OCI-LY7 (cell line): ENCODE measurements at regions not wholly inside any gene's neighbourhood (a gene's known extent, or its start where the extent isn't known, plus 50 kb on each side); places are given as distances from the start of the nearest gene placed in this dataset.

Source experiments
- BruUV-seq: library from RNA; stranded (reverse); fragments of 400-500 nt; replicated peaks from 2 replicates; lab custom pipeline; 2021; lab: Mats Ljungman, UMichigan
- CTCF ChIA-PET: fragments of 300-600 bp; sonication (Branson Sonifier 250); formaldehyde crosslinking; loops from one replicate; lab custom pipeline; 2022; ENCODE audit warnings: antibody characterized with exemption; ENCODE audit not compliant: unreplicated experiment; lab: Charles Lee
- POLR2A ChIA-PET: fragments of 300-600 bp; sonication (Branson Sonifier 250); formaldehyde crosslinking; loops from one replicate; lab custom pipeline; 2022; ENCODE audit warnings: antibody characterized with exemption; lab: Charles Lee
- DNase-seq: peaks from one replicate; pipeline ENCODE4 v3.0.0-alpha.2; 2015; ENCODE audit warnings: low spot score
- H2AFZ ChIP-seq: fragments of 200-600 bp; sonication (generic), shearing (Covaris generic); 2 replicates; pipeline ENCODE4 v1.6.1; 2014; ENCODE audit warnings: mild to moderate bottlenecking, antibody characterized with exemption, low read length, moderate library complexity
- H3K27ac ChIP-seq: fragments of 200-600 bp; sonication (generic); 2 replicates; pipeline ENCODE4 v1.5.1; 2014; ENCODE audit warnings: mixed run types, low read depth, mild to moderate bottlenecking, moderate library complexity, low read length, inconsistent platforms; ENCODE audit not compliant: poor library complexity, severe bottlenecking
- H3K36me3 ChIP-seq: fragments of 200-600 bp; sonication (generic); 2 replicates; pipeline ENCODE4 v1.6.1; 2014; ENCODE audit warnings: mild to moderate bottlenecking, antibody characterized with exemption, low read length, moderate library complexity, mixed read lengths; ENCODE audit not compliant: insufficient read depth
- H3K4me1 ChIP-seq: fragments of 200-600 bp; sonication (generic); 2 replicates; pipeline ENCODE4 v1.5.1; 2014; ENCODE audit warnings: mild to moderate bottlenecking, low read length; ENCODE audit not compliant: insufficient read depth, poor library complexity, severe bottlenecking
- H3K4me2 ChIP-seq: fragments of 200-600 bp; sonication (generic); 2 replicates; pipeline ENCODE4 v1.6.1; 2014; ENCODE audit warnings: mild to moderate bottlenecking, low read length
- H3K4me3 ChIP-seq: fragments of 200-600 bp; sonication (generic); 2 replicates; pipeline ENCODE4 v1.5.1; 2014; ENCODE audit warnings: mild to moderate bottlenecking, low read depth, low read length; ENCODE audit not compliant: poor library complexity, severe bottlenecking
- H3K79me2 ChIP-seq: fragments of 200-600 bp; sonication (generic); 2 replicates; pipeline ENCODE4 v1.6.1; 2016; ENCODE audit warnings: low read depth, mild to moderate bottlenecking, low read length, moderate library complexity, mixed read lengths; ENCODE audit not compliant: insufficient read depth
- H3K9me2 ChIP-seq: fragments of 200-600 bp; sonication (generic); 2 replicates; pipeline ENCODE4 v1.6.1; 2016; ENCODE audit warnings: mild to moderate bottlenecking, low read length, mixed read lengths; ENCODE audit not compliant: insufficient read depth
- H3K9me3 ChIP-seq: fragments of 200-600 bp; sonication (generic); 2 replicates; pipeline ENCODE4 v1.6.1; 2014; ENCODE audit warnings: mild to moderate bottlenecking, mixed run types, low read length, mixed read lengths
- H4K20me1 ChIP-seq: fragments of 200-600 bp; sonication (generic); 2 replicates; pipeline ENCODE4 v1.6.1; 2014; ENCODE audit warnings: mild to moderate bottlenecking, antibody characterized with exemption, low read length, moderate library complexity, mixed read lengths; ENCODE audit not compliant: insufficient read depth
- EZH2phosphoT487 ChIP-seq: fragments of 200-600 bp; sonication (generic); IDR thresholded peaks from 2 replicates; pipeline ENCODE4 v1.6.1; 2018; ENCODE audit warnings: low read depth, borderline replicate concordance, mild to moderate bottlenecking, mixed run types, antibody characterized with exemption, low read length, moderate library complexity, mixed read lengths
- intact Hi-C: fragments of 100-400 bp; cut with micrococcal nuclease; formaldehyde crosslinking; loops from one replicate; pipeline ENCODE4 v1.10.0; 2022; ENCODE audit not compliant: unreplicated experiment
- TF ChIP-seq, protein P1 (sequence below): fragments of 200-600 bp; sonication (generic); conservative IDR thresholded peaks from 2 replicates; pipeline ENCODE4 v1.5.1; 2014; ENCODE audit warnings: mild to moderate bottlenecking, antibody characterized with exemption, low read length, moderate library complexity, mixed read lengths

DNA sequence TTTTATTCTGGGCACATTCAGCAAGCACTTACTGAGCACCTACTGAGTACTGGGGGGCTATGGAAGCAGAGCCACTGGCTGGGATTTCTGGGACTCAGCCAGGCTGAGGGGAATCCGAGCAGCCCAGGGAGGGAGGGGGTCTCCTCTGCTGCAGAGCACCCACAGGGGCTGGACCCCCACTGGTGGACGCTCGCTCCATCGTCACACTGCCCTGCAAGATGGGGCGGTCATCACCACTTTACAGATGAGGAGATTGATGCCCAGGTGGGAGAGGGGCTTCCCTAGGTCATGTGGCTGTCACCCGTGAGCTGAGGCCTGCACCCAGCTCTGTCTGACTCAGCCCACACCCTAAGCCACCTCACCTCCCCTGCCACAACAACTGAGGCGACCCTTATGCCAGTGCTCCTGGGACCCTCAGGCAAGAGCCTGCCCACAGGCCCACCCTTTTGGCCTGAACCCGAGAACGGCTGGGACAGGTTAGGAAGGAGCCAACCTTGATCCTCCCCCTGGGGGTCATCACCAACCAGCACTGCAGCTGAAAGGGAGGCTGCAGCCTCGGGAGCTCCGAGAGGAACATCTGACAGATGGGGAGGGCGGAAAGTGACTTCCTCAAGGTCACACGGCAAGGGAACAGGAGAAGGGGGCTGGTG lies 74.4 kb downstream of the SERPINA3 start:
- H3K9me3 ChIP-seq: no peaks in the 10 kb centered on the region
- H3K9me2 ChIP-seq: no peaks in the 10 kb centered on the region
- H2AFZ ChIP-seq: no peak overlapping the region
- no peaks in the 10 kb centered on the region for H3K36me3 ChIP-seq
- H3K4me2 ChIP-seq: no peak overlapping the region
- H4K20me1 ChIP-seq: no peaks in the 10 kb centered on the region
- TF ChIP-seq, protein P1, sequence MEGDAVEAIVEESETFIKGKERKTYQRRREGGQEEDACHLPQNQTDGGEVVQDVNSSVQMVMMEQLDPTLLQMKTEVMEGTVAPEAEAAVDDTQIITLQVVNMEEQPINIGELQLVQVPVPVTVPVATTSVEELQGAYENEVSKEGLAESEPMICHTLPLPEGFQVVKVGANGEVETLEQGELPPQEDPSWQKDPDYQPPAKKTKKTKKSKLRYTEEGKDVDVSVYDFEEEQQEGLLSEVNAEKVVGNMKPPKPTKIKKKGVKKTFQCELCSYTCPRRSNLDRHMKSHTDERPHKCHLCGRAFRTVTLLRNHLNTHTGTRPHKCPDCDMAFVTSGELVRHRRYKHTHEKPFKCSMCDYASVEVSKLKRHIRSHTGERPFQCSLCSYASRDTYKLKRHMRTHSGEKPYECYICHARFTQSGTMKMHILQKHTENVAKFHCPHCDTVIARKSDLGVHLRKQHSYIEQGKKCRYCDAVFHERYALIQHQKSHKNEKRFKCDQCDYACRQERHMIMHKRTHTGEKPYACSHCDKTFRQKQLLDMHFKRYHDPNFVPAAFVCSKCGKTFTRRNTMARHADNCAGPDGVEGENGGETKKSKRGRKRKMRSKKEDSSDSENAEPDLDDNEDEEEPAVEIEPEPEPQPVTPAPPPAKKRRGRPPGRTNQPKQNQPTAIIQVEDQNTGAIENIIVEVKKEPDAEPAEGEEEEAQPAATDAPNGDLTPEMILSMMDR: no peak
- TF ChIP-seq EZH2phosphoT487: no peak
- H3K4me3 ChIP-seq: no peak overlapping the region
- no TSS peak for BruUV-seq
- no peaks in the 10 kb centered on the region for H3K79me2 ChIP-seq
- ChIA-PET POLR2A (no interaction called here), CTCF (no interaction called here)
- H3K4me1 ChIP-seq: no peaks in the 10 kb centered on the region
- H3K27ac ChIP-seq: no peak overlapping the region
- no peak for DNase-seq
- intact Hi-C loops: loop anchor here (5.0 to 10.0 kb wide), 2 partner anchors 676 to 748 kb away; no protein-coding TSS in a partner anchor

DNA sequence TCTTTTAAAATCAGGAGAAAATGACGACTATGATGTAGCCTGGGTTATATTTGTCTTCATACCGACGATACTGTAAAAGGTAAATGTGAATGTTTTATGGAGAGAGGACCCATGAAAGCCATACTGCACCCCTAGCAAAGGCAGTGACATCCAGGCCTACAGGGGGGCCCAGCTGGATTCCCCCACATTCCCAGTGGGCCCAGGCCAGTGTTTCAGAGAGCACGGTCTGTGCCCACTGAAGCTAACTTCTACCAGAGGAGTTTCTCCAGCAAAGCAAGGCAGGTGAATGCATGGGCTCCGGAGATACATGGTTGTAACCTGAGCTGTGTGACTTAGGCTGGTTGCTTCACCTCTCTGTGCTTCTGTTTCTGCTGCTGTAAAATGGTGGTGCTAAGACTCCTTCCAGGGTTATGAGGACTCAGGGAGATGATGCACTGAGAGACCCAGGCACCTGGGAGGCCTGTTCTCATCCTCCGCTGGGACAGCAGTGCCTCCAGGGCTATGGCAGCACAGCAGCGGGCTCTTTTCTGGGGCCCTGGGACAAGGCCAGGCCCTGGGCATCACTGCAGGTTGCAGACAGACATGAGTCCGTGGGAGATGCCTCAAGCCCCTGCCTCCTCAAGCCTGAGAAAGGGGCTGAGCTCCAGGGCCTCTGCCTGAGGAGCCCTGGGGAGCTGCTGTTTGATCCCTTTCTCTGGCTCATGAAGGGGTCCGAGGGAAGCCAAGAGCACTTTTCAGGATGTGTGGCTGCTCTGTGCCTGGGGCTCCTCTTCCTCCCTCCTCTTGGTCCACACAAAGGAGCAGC lies 73.7 kb downstream of the SERPINA3 start:
- ChIA-PET POLR2A (no interaction called here), CTCF (no interaction called here)
- Histone ChIP-seq H3K27ac (no peak overlapping the region), H4K20me1 (no peaks in the 10 kb centered on the region), H3K36me3 (no peaks in the 10 kb centered on the region), H3K9me2 (no peaks in the 10 kb centered on the region), H3K4me1 (no peaks in the 10 kb centered on the region), H2AFZ (no peak overlapping the region), H3K4me3 (no peak overlapping the region), H3K79me2 (no peaks in the 10 kb centered on the region), H3K4me2 (no peak overlapping the region), H3K9me3 (no peaks in the 10 kb centered on the region)
- intact Hi-C loops: loop anchor here (5.0 to 10.0 kb wide), 2 partner anchors 676 to 749 kb away; no protein-coding TSS in a partner anchor
- BruUV-seq: no TSS peak
- DNase-seq: no peak
- TF ChIP-seq, protein P1: no peak
- no peak for TF ChIP-seq EZH2phosphoT487

DNA sequence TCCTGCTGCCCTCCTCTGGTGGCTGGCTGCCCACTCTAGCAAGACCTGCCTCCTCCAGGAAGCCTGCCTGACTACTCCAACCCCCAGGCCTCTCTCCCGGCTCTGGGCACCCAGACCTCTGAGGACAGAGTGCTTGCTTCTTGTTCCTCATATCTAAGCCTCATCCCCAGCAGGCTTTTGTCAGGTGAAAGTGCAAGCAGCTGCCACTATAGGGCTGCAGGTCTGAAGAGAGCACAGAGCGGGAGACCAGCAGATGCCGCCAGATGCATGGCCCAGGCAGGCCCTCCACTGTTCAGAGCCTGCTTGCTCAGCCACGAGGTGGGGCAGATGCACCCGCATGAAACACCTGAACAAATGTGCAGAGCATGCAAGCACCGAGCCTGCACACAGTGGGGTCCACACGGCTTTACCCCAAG lies 73.0 kb downstream of the SERPINA3 start:
- DNase-seq: peak; percentile 3
- Histone ChIP-seq H3K79me2 (no peaks in the 10 kb centered on the region), H3K9me3 (no peaks in the 10 kb centered on the region), H3K9me2 (no peaks in the 10 kb centered on the region), H4K20me1 (no peaks in the 10 kb centered on the region), H3K4me1 (no peaks in the 10 kb centered on the region), H3K27ac (no peak overlapping the region), H3K36me3 (no peaks in the 10 kb centered on the region), H3K4me3 (no peak overlapping the region), H2AFZ (no peak overlapping the region), H3K4me2 (no peak overlapping the region)
- ChIA-PET POLR2A (no interaction called here), CTCF (no interaction called here)
- TF ChIP-seq, protein P1: 0 out of 2 replicates have a peak, but pooled peaks have one; percentile 17
- no peak for TF ChIP-seq EZH2phosphoT487
- intact Hi-C loops: loop anchor here (5.0 to 10.0 kb wide), 2 partner anchors 677 to 750 kb away; no protein-coding TSS in a partner anchor
- no TSS peak for BruUV-seq
